Lung (tissue), 11 donors: ENCODE measurements at regions not wholly inside any gene's neighbourhood (a gene's known extent, or its start where the extent isn't known, plus 50 kb on each side); places are given as distances from the start of the nearest gene placed in this dataset.

ENCODE experiments used
- ATAC-seq: fragments of 200-7000 bp; cut with Tn5 transposase; one replicate; pipeline ENCODE4 v1.9.1; 2020; ENCODE audit warnings: moderate number of reproducible peaks; ENCODE audit not compliant: insufficient read depth, low FRiP score
- DNase-seq, 3 donors: peaks; one replicate each; pipeline ENCODE4 v3.0.0-alpha.2; 2013 to 2017
- H3K27ac ChIP-seq, 2 donors: one replicate each; pipeline ENCODE4 v1.5.1; 2013; ENCODE audit warnings: mild to moderate bottlenecking in 2 of 2, moderate library complexity in 2 of 2, control low read depth in 1 of 2, inconsistent platforms in 1 of 2, low read depth in 1 of 2, low read length in 1 of 2
- H3K27me3 ChIP-seq, 3 donors: one replicate each; pipeline ENCODE4 v1.5.1; 2013; ENCODE audit warnings: low read length in 2 of 3; ENCODE audit not compliant: control insufficient read depth in 3 of 3, insufficient read depth in 3 of 3
- H3K36me3 ChIP-seq, 4 donors: one replicate each; pipeline ENCODE4 v1.5.1; 2013; ENCODE audit warnings: low read length in 4 of 4, mild to moderate bottlenecking in 1 of 4, moderate library complexity in 1 of 4; ENCODE audit not compliant: control insufficient read depth in 4 of 4, insufficient read depth in 4 of 4
- H3K4me1 ChIP-seq, 5 donors: one replicate each; pipeline ENCODE4 v1.5.1; 2013; ENCODE audit warnings: low read length in 5 of 5, mild to moderate bottlenecking in 2 of 5, moderate library complexity in 1 of 5; ENCODE audit not compliant: control insufficient read depth in 5 of 5, insufficient read depth in 5 of 5
- H3K4me3 ChIP-seq: one replicate; pipeline ENCODE4 v1.5.1; 2013; ENCODE audit warnings: mild to moderate bottlenecking, control low read depth, moderate library complexity
- H3K9ac ChIP-seq, 2 donors: one replicate each; pipeline ENCODE4 v1.5.1; 2013; ENCODE audit warnings: low read length in 2 of 2, control low read depth in 1 of 2; ENCODE audit not compliant: insufficient read depth in 1 of 2
- H3K9me3 ChIP-seq, 4 donors: one replicate each; pipeline ENCODE4 v1.5.1; 2013; ENCODE audit warnings: low read length in 3 of 4, mild to moderate bottlenecking in 1 of 4, moderate library complexity in 1 of 4; ENCODE audit not compliant: control insufficient read depth in 4 of 4, insufficient read depth in 3 of 4
- WGBS, 2 donors: extraction: QIAGEN DNeasy Blood & Tissue Kit; methylation state at CpG; one replicate each; pipeline ENCODE4 v1.1.7; 2013; 5-methylcytosine and 5-hydroxymethylcytosine counted together
- TF ChIP-seq, protein P1 (sequence below): IDR thresholded peaks from 2 replicates; pipeline ENCODE4 v1.5.1; 2012; ENCODE audit warnings: mild to moderate bottlenecking; ENCODE audit errors: control extremely low read depth, extremely low read depth
- donor health status: control.
- donor health status: control.
- donor health status: Bipolar disorder and iron deficiency.
- donor health status: healthy.
- donor health status: DM: yes; HTN: yes; CAD: no.

DNA sequence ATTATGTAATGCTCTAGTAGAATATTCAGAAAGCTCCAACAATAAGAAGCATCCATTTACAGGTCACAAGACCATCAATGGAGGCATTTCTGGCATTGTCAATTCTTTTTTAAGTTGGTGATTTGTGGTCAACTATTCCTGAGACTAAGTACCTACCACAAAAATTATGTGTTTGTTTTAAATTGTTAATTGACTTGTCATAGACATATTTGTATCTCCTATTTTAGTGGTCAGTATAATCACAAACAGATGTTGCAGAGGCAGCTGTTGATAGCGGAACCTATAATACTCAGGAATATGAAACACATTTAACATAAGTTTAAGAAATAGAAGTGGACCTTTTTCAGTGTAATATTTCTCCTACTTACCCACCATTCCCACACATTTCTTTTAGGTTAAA is 430.1 kb downstream of the CCDC85A start:
- no peak for DNase-seq
- Histone ChIP-seq H3K4me1 (no peaks in the 10 kb centered on the region), H3K27ac (no peak overlapping the region), H3K9me3 (no peaks in the 10 kb centered on the region), H3K36me3 (no peaks in the 10 kb centered on the region), H3K27me3 (no peaks in the 10 kb centered on the region), H3K4me3 (no peak overlapping the region), H3K9ac (no peak overlapping the region)
- ATAC-seq: no peak
- TF ChIP-seq, protein P1, sequence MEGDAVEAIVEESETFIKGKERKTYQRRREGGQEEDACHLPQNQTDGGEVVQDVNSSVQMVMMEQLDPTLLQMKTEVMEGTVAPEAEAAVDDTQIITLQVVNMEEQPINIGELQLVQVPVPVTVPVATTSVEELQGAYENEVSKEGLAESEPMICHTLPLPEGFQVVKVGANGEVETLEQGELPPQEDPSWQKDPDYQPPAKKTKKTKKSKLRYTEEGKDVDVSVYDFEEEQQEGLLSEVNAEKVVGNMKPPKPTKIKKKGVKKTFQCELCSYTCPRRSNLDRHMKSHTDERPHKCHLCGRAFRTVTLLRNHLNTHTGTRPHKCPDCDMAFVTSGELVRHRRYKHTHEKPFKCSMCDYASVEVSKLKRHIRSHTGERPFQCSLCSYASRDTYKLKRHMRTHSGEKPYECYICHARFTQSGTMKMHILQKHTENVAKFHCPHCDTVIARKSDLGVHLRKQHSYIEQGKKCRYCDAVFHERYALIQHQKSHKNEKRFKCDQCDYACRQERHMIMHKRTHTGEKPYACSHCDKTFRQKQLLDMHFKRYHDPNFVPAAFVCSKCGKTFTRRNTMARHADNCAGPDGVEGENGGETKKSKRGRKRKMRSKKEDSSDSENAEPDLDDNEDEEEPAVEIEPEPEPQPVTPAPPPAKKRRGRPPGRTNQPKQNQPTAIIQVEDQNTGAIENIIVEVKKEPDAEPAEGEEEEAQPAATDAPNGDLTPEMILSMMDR: no peak
- WGBS, 2 donors: 92 to 98% methylated on average over 1 of the region's 1 CpG

DNA sequence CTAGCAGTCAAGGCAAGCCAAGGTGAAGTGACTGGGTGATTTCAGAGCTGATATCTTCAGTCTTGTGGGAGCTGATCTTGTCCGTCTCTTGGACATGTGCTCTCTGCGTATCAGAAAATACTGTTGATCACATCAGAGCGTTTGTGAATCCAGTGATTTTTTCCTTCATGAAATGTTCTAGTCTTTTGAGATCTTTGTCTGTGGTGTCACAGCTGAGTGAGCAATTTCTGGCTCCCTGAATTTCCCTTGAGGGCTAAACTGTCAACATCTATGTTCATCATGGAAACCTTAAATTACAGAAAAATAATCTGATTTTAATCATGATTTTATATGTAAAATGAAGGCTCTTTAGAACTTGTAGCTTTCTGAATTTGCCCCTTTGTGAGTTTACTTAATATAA is 432.0 kb downstream of the CCDC85A start:
- DNase-seq (no peak), ATAC-seq (no peak)
- Histone ChIP-seq H3K27me3 (no peaks in the 10 kb centered on the region), H3K4me3 (no peak overlapping the region), H3K9ac (no peak overlapping the region), H3K4me1 (no peaks in the 10 kb centered on the region), H3K27ac (no peak overlapping the region), H3K36me3 (no peaks in the 10 kb centered on the region), H3K9me3 (peaks cover 0 to 2% (median 0%) of the 10 kb centered on the region in 4 donors)
- 52 to 91% methylated on average over 3 of the region's 3 CpGs for WGBS, 2 donors
- TF ChIP-seq, protein P1: no peak

DNA sequence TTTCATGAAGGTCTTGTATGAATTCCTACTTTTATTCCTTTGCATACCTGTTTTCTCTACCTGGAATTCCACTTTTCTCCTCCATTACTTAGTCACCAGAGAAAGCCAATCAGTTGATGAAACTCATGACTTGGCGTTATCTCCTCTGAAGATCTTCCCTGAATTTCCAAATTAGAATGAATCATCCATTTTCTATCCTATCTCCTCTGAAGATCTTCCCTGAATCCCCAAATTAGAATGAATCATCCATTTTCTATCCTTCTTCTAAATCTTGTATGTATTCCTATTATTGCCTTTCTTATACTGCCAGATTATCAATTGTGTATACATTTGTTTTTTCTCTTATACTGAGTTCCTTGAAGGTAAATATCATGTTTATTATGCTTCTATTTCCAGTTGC is 440.4 kb downstream of the CCDC85A start:
- H3K9me3 ChIP-seq: peaks cover 0 to 2% (median 0%) of the 10 kb centered on the region in 4 donors
- 89 to 94% methylated on average over 1 of the region's 1 CpG for WGBS, 2 donors
- no peak overlapping the region for H3K27ac ChIP-seq
- no peak overlapping the region for H3K4me3 ChIP-seq
- TF ChIP-seq, protein P1: no peak
- H3K27me3 ChIP-seq: no peaks in the 10 kb centered on the region
- no peak overlapping the region for H3K9ac ChIP-seq
- DNase-seq (no peak), ATAC-seq (no peak)
- H3K4me1 ChIP-seq: no peaks in the 10 kb centered on the region
- no peaks in the 10 kb centered on the region for H3K36me3 ChIP-seq

DNA sequence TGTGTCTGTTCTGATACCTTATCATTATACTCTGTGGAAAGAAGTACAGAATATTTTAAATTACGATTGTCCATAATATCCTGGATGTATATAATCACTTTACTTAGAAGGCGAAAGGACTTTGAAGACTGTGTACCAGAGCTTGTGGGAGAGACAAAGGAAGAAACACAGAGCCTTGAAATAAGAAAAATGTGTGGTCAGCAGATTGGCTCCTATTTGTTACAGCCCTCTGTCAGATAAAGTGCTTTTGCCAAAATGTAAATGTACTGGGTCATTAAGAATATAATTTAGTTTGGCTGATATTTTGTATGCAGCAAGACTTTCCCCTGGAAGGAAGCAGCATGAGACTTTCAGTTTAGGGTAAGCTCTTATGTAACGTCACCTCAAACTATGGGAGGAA is 443.1 kb downstream of the CCDC85A start:
- Histone ChIP-seq H3K27ac (no peak overlapping the region), H3K9ac (no peak overlapping the region), H3K4me1 (no peaks in the 10 kb centered on the region), H3K36me3 (no peaks in the 10 kb centered on the region), H3K9me3 (no peaks in the 10 kb centered on the region), H3K27me3 (no peaks in the 10 kb centered on the region), H3K4me3 (no peak overlapping the region)
- 80 to 85% methylated on average over 3 of the region's 3 CpGs for WGBS, 2 donors
- ATAC-seq: no peak
- peak in 1 of 3 donors; percentile 0 for DNase-seq
- TF ChIP-seq, protein P1: no peak
